HepG2 (cell line): ENCODE measurements at regions not wholly inside any gene's neighbourhood (a gene's known extent, or its start where the extent isn't known, plus 50 kb on each side); places are given as distances from the start of the nearest gene placed in this dataset. TPM values are rescaled to one million over a fixed set of nuclear protein-coding genes. Genes with fewer than 3 reads are reported as not detected.
A peak's percentile ranks its signal among the peaks of the same experiment; 100 is the strongest.

Experiments used
- GATA4 ChIP-seq: sonication (generic); IDR thresholded peaks from 2 replicates; pipeline ENCODE4 v1.6.1; 2016; ENCODE audit warnings: antibody characterized with exemption, low read depth, borderline replicate concordance
- HNF4A ChIP-seq: sonication (generic); formaldehyde crosslinking; IDR thresholded peaks from 2 replicates; pipeline ENCODE4 v1.4.0; 2020; ENCODE audit warnings: missing genetic modification reagents
- HOXD1 ChIP-seq: sonication (generic); formaldehyde crosslinking; IDR thresholded peaks from 2 replicates; pipeline ENCODE4 v1.5.0; 2020; ENCODE audit warnings: missing genetic modification reagents
- MED13 ChIP-seq: sonication (generic); formaldehyde crosslinking; IDR thresholded peaks from 2 replicates; pipeline ENCODE4 v1.5.0; 2020; ENCODE audit warnings: missing genetic modification reagents
- MEIS2 ChIP-seq: sonication (generic); formaldehyde crosslinking; IDR thresholded peaks from 2 replicates; pipeline ENCODE4 v1.9.0; 2021; ENCODE audit warnings: mild to moderate bottlenecking, missing genetic modification reagents
- NONO ChIP-seq, 2 experiments: fragments of 450-650 bp in 1 of 2; sonication (generic) in 1 of 2; formaldehyde crosslinking in 1 of 2; IDR thresholded peaks in 1 of 2; conservative IDR thresholded peaks in 1 of 2; 2 replicates each; pipeline versions ENCODE4 v1.6.1 to v1.8.0; 2017 to 2022; ENCODE audit warnings: mild to moderate bottlenecking in 1 of 2, missing genetic modification reagents in 1 of 2, moderate library complexity in 1 of 2
- PHF8 ChIP-seq: sonication (generic); formaldehyde crosslinking; IDR thresholded peaks from 2 replicates; pipeline ENCODE4 v1.5.0; 2020; ENCODE audit warnings: missing genetic modification reagents
- RFXANK ChIP-seq: IDR thresholded peaks from 2 replicates; pipeline ENCODE4 v1.6.1; 2016
- RXRA ChIP-seq: sonication (generic); formaldehyde crosslinking; IDR thresholded peaks from 2 replicates; pipeline ENCODE4 v1.5.1; 2020; ENCODE audit warnings: missing genetic modification reagents
- TBX3 ChIP-seq: fragments of 450-650 bp; IDR thresholded peaks from 2 replicates; pipeline ENCODE4 v1.6.1; 2017; ENCODE audit warnings: antibody characterized with exemption, mild to moderate bottlenecking, inconsistent platforms, borderline replicate concordance
- TFDP1 ChIP-seq: IDR thresholded peaks from 2 replicates; pipeline ENCODE4 v1.6.1; 2016; ENCODE audit warnings: missing compliant biosample characterization, missing genetic modification reagents, borderline replicate concordance
- TGIF2 ChIP-seq: IDR thresholded peaks from 2 replicates; pipeline ENCODE4 v1.6.1; 2016; ENCODE audit warnings: control low read depth, missing compliant biosample characterization
- ZBTB20 ChIP-seq: sonication (generic); formaldehyde crosslinking; IDR thresholded peaks from 2 replicates; pipeline ENCODE4 v1.8.1; 2023; ENCODE audit warnings: missing genetic modification reagents, low read depth, mild to moderate bottlenecking, borderline replicate concordance
- ZNF501 ChIP-seq: sonication (generic); formaldehyde crosslinking; IDR thresholded peaks from 2 replicates; pipeline ENCODE4 v1.5.1; 2020; ENCODE audit warnings: mild to moderate bottlenecking, moderate library complexity, missing genetic modification reagents
- ZNF580 ChIP-seq: IDR thresholded peaks from 2 replicates; pipeline ENCODE4 v1.6.1; 2016; ENCODE audit warnings: low read depth, borderline replicate concordance
- ZNF670 ChIP-seq: sonication (generic); formaldehyde crosslinking; IDR thresholded peaks from 2 replicates; pipeline ENCODE4 v1.8.0; 2022; ENCODE audit warnings: mild to moderate bottlenecking, missing genetic modification reagents, borderline replicate concordance
- ZSCAN29 ChIP-seq: sonication (generic); formaldehyde crosslinking; conservative IDR thresholded peaks from 2 replicates; pipeline ENCODE4 v1.4.0; 2020; ENCODE audit warnings: mild to moderate bottlenecking, missing genetic modification reagents
- microRNA counts: library from miRNA; unstranded; fragments of <30 nt; microRNA quantifications from one replicate; lab custom pipeline; 2015
- microRNA-seq: library from miRNA; unstranded; fragments of <30 nt; microRNA quantifications from one replicate; pipeline ENCODE4, GENCODE V29; 2020
- small RNA-seq, 3 experiments: library from RNA; depleted of rRNA; stranded (forward); fragments of <200 nt; gene quantifications; one replicate each; pipeline ENCODE3, GENCODE V24; 2012; ENCODE audit warnings: low read depth in 2 of 3, low replicate concordance in 1 of 3; ENCODE audit not compliant: insufficient read length in 3 of 3, insufficient read depth in 2 of 3

DNA sequence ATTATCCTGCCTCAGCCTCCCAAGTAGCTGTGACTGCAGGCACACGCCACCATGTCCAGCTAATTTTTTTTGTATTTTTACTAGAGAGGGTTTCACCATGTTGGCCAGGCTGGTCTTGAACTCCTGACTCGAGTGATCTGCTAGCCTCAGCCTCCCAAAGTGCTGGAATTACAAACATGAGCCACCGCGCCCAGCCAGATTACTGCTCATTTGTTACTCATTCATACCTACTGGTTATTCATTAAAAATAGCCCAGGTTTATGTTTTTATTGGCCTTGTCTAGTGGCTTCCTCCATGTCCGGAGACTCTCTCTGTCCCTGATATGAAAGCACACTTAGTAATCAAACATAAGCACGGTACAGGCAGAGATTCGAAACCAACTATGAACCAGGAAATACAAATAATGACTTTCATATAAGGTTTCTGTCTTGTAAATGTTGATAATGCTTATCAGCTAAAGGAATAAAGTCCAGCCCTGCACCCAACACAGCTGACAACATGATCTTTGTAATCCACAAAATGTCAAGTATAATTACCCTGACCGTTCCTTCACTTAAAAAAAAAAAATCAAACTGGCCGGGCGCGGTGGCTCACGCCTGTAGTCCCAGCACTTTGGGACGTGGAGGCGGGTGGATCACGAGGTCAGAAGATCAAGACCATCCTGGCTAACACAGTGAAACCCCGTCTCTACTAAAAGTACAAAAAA lies 50.4 kb upstream of the CXADR start (continued):
- TF ChIP-seq NONO (IDR thresholded peaks at IDR 0.05), result no peak
- TF ChIP-seq NONO (CRISPR knock-in tag; conservative IDR thresholded peaks at IDR 0.05), result peak; percentile 48; the same call in 1 of the 2 replicates
- no peak for TF ChIP-seq RXRA (CRISPR knock-in tag)
- TF ChIP-seq GATA4, result peak; percentile 95
- peak; percentile 51; the same call in 1 of the 2 replicates for TF ChIP-seq TGIF2
- no peak for TF ChIP-seq ZNF580
- TF ChIP-seq HNF4A (CRISPR knock-in tag), result peak; percentile 95
- TF ChIP-seq MEIS2 (CRISPR knock-in tag), result peak; percentile 84
- peak; percentile 29; the same call in 1 of the 2 replicates for TF ChIP-seq TFDP1
- peak; percentile 72; the same call in 1 of the 2 replicates for TF ChIP-seq MED13 (CRISPR knock-in tag)
- 0 out of 2 replicates have a peak, but pooled peaks have one; percentile 17 for TF ChIP-seq RFXANK (CRISPR knock-in tag)
- TF ChIP-seq ZBTB20 (CRISPR knock-in tag), result peak; percentile 68; the same call in 1 of the 2 replicates
- 0 out of 2 replicates have a peak, but pooled peaks have one; percentile 32 for TF ChIP-seq ZNF670 (CRISPR knock-in tag)
- peak; percentile 26; the same call in 1 of the 2 replicates for TF ChIP-seq PHF8 (CRISPR knock-in tag)
- TF ChIP-seq ZNF501 (CRISPR knock-in tag), result peak; percentile 50; the same call in 1 of the 2 replicates
- TF ChIP-seq TBX3, result peak; percentile 33; the same call in 1 of the 2 replicates
- 0 out of 2 replicates have a peak, but pooled peaks have one; percentile 60 for TF ChIP-seq ZSCAN29 (CRISPR knock-in tag)
- TF ChIP-seq HOXD1, result no peak

MicroRNAs encoded in the stretch of these regions (microRNA counts, 767-probe panel; counts per million panel counts)
- microRNA hsa-let-7c (lab: Ali Mortazavi, UCI) (not detected), microRNA hsa-miR-99a-5p (lab: Ali Mortazavi, UCI) (not detected)

Small RNAs in the stretch of these regions (microRNA-seq; reads per million reads assigned to microRNA genes)
- gene MIR125B2 (not detected), gene MIR99A (6.3 reads per million, percentile 37 among the genes with 10 or more reads in this experiment), gene MIRLET7C (4.8 reads per million, percentile 31 among the genes with 10 or more reads in this experiment)

Small RNAs in the stretch of these regions (small RNA-seq; reads per million reads assigned to genes)
- gene MIR125B2 (0 reads per million in 3 experiments), gene MIR99A (0 to 2.0 (median 1.9) reads per million in 3 experiments), gene MIRLET7C (0 to 2.9 (median 1.3) reads per million in 3 experiments), gene RNU1-98P (0 to 11.6 (median 0.31) reads per million in 3 experiments), gene RNU6-113P (0 reads per million in 3 experiments), gene RNU6-426P (0 reads per million in 3 experiments), gene SNORD74B (0 to 1.3 (median 0.20) reads per million in 3 experiments)
